ENCODE measurements at regions not wholly inside any gene's neighbourhood (a gene's known extent, or its start where the extent isn't known, plus 50 kb on each side); places are given as distances from the start of the nearest gene placed in this dataset.

GRCh38 chr12:131345521-131346436 is 365.1 kb upstream of the SFSWAP start:
- Histone ChIP-seq H2AFZ (ENCODE audit: low read length) (no peak overlapping the region), H3K9me3 (ENCODE audit: low read length) (no peaks in the 10 kb centered on the region), H3K4me3 (ENCODE audit: low read depth, low read length, poor library complexity, severe bottlenecking) (no peak overlapping the region), H3K79me2 (ENCODE audit: insufficient read depth, low read length) (no peaks in the 10 kb centered on the region), H4K20me1 (ENCODE audit: insufficient read depth, low read length) (no peaks in the 10 kb centered on the region), H3F3A (ENCODE audit: insufficient read depth, low read length) (no peaks in the 10 kb centered on the region), H3K36me3 (ENCODE audit: insufficient read depth, low read length) (no peaks in the 10 kb centered on the region), H3K4me2 (ENCODE audit: low read length) (no peak overlapping the region), H3K27me3 (ENCODE audit: insufficient read depth, low read length) (no peaks in the 10 kb centered on the region), H3K4me1 (ENCODE audit: insufficient read depth, low read length, severe bottlenecking) (no peaks in the 10 kb centered on the region), H3K9me2 (ENCODE audit: low read depth, low read length) (no peaks in the 10 kb centered on the region), H3K9ac (ENCODE audit: low read length) (no peak overlapping the region), H3K27ac (ENCODE audit: low read depth, low read length, poor library complexity, severe bottlenecking) (no peak overlapping the region)
- TF ChIP-seq CTCF (IDR thresholded peaks at IDR 0.05; ENCODE audit: low read length): no peak
- no peak for TF ChIP-seq EZH2 (IDR thresholded peaks at IDR 0.05; ENCODE audit: borderline replicate concordance, low read length)

GRCh38 chr12:131346555-131347344 is 364.1 kb upstream of the SFSWAP start:
- no peaks in the 10 kb centered on the region for H3K36me3 ChIP-seq (ENCODE audit: insufficient read depth, low read length)
- H4K20me1 ChIP-seq (ENCODE audit: insufficient read depth, low read length): no peaks in the 10 kb centered on the region
- H3K9me3 ChIP-seq (ENCODE audit: low read length): peaks cover 3% of the 10 kb centered on the region; the same call in 1 of the 2 replicates
- no peak overlapping the region for H3K4me3 ChIP-seq (ENCODE audit: low read depth, low read length, poor library complexity, severe bottlenecking)
- H3K9ac ChIP-seq (ENCODE audit: low read length): no peak overlapping the region
- TF ChIP-seq EZH2 (IDR thresholded peaks at IDR 0.05; ENCODE audit: borderline replicate concordance, low read length) (no peak), CTCF (IDR thresholded peaks at IDR 0.05; ENCODE audit: low read length) (no peak)
- H3K27ac ChIP-seq (ENCODE audit: low read depth, low read length, poor library complexity, severe bottlenecking): no peak overlapping the region
- no peaks in the 10 kb centered on the region for H3K9me2 ChIP-seq (ENCODE audit: low read depth, low read length)
- no peak overlapping the region for H2AFZ ChIP-seq (ENCODE audit: low read length)
- H3K27me3 ChIP-seq (ENCODE audit: insufficient read depth, low read length): no peaks in the 10 kb centered on the region
- no peaks in the 10 kb centered on the region for H3F3A ChIP-seq (ENCODE audit: insufficient read depth, low read length)
- H3K4me1 ChIP-seq (ENCODE audit: insufficient read depth, low read length, severe bottlenecking): no peaks in the 10 kb centered on the region
- H3K4me2 ChIP-seq (ENCODE audit: low read length): no peak overlapping the region
- no peaks in the 10 kb centered on the region for H3K79me2 ChIP-seq (ENCODE audit: insufficient read depth, low read length)

- Histone ChIP-seq H3K4me1 (ENCODE audit: insufficient read depth, low read length, severe bottlenecking) (no peaks in the 10 kb centered on the region), H4K20me1 (ENCODE audit: insufficient read depth, low read length) (no peaks in the 10 kb centered on the region), H3K4me2 (ENCODE audit: low read length) (no peak overlapping the region), H3K27ac (ENCODE audit: low read depth, low read length, poor library complexity, severe bottlenecking) (no peak overlapping the region), H3K36me3 (ENCODE audit: insufficient read depth, low read length) (no peaks in the 10 kb centered on the region; the same call in 1 of the 2 replicates), H3K9me3 (ENCODE audit: low read length) (peaks cover 6% of the 10 kb centered on the region; the same call in 1 of the 2 replicates), H3K27me3 (ENCODE audit: insufficient read depth, low read length) (no peaks in the 10 kb centered on the region), H3F3A (ENCODE audit: insufficient read depth, low read length) (no peaks in the 10 kb centered on the region), H3K9ac (ENCODE audit: low read length) (no peak overlapping the region), H3K79me2 (ENCODE audit: insufficient read depth, low read length) (no peaks in the 10 kb centered on the region), H3K4me3 (ENCODE audit: low read depth, low read length, poor library complexity, severe bottlenecking) (no peak overlapping the region), H3K9me2 (ENCODE audit: low read depth, low read length) (no peaks in the 10 kb centered on the region), H2AFZ (ENCODE audit: low read length) (no peak overlapping the region)
- TF ChIP-seq EZH2 (IDR thresholded peaks at IDR 0.05; ENCODE audit: borderline replicate concordance, low read length) (no peak), CTCF (IDR thresholded peaks at IDR 0.05; ENCODE audit: low read length) (no peak)
Measured at GRCh38 chr12:131347345-131347714, 363.6 kb upstream of the SFSWAP start.

All from OCI-LY1 (cell line).